GM19467 (cell line): ENCODE measurements at regions not wholly inside any gene's neighbourhood (a gene's known extent, or its start where the extent isn't known, plus 50 kb on each side); places are given as distances from the start of the nearest gene placed in this dataset.

Experiments
- ATAC-seq: cut with Tn5 transposase; IDR thresholded peaks from one replicate; pipeline ENCODE4 v1.9.1; 2021; ENCODE audit warnings: mild to moderate bottlenecking, moderate library complexity; ENCODE audit not compliant: unreplicated experiment

- ATAC-seq, result no peak
These were observed 69.7 kb upstream of the SPAG17 start for GRCh38 chr1:118254491-118255425.

- ATAC-seq, result no peak
These were observed 69.0 kb upstream of the SPAG17 start for GRCh38 chr1:118254001-118254400.

DNA sequence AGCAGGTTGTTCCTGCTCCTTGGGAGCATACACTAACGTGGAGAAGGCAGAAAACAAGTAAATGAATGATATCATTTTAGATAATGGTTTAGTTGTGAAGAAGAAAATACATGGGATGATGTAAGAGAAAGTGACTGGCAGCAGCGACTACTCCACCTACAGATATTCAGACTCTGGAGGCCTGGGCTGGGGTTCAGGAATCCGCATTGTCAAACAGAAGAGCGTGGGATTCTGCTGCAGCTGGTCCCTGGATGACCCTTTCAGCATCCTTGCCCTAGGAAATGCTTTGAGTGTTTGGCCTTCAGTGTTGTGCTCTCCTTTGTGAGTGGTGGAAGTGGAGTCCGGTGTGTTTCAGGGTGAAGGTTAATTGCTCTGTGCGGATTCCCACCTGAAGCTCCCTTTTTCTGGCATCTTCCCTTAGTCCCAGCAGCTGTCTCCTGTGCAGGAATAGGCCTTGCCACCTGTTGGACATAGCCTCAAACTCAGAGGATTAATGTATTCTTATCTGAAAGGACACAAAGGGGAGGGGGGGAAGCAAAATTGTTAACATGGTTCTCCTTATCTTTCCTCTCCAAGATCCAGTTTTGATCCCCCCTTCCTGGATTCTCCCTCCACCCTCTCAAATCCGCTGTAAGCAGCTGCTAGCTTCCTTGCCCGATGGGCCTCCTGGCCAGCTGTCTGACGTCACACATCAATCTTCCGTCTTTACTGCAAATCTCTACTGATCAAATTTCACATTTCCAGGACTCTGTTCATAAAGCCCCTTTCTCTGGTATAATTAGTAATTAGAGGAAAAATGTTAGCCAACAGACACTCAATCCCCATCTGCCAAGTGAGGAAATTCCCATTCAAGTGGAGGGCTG is 68.3 kb upstream of the SPAG17 start:
- ATAC-seq, result no peak

- no peak for ATAC-seq
These were observed 67.6 kb upstream of the SPAG17 start for GRCh38 chr1:118252624-118253023.

GRCh38 chr1:118250232-118250631 is 65.2 kb upstream of the SPAG17 start:
- ATAC-seq, result no peak

GRCh38 chr1:118249641-118250040 is 64.6 kb upstream of the SPAG17 start:
- ATAC-seq, result no peak

- no peak for ATAC-seq
These were observed 62.6 kb upstream of the SPAG17 start for GRCh38 chr1:118247593-118247992.

DNA sequence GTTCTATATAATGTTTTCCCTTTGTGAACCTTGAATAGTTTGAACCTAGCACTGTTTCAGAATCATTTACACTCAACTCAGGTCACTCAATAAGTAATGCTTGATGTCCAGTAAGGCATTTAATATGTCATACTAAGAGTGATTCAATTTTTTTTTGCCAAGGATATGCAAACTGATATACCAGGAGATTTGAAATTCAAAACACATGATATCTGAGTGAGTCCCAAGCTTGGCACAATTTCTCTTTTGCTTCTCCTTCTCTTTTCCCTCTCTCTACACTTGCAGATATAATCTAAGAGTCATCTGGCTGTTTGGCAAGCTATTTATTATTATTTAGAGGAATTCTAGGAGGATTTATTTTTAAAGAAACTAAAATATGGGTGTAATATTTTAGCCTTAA is 61.6 kb upstream of the SPAG17 start:
- no peak for ATAC-seq

GRCh38 chr1:118244194-118244593 is 59.2 kb upstream of the SPAG17 start:
- no peak for ATAC-seq

DNA sequence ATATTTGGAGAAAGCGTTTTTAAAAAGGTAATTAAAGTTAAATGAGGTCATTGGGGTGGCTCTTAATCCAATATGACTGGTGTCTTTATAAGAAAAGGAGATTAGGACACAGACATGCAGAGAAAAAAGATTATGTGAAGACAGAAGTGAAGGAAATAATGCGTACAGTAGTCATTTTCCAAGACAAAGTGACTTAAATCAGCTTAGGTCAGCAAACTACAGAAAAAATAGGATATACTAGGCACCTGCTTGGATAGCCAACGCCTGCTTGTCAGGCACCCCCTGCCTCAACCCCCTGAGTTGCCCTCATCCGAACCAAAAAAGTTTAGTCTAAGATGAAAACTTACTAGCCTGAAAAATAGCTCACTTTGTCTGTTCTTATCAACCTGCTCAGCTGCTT is 58.2 kb upstream of the SPAG17 start:
- no peak for ATAC-seq
